ENCODE measurements at regions not wholly inside any gene's neighbourhood (a gene's known extent, or its start where the extent isn't known, plus 50 kb on each side); places are given as distances from the start of the nearest gene placed in this dataset.
A peak's percentile ranks its signal among the peaks of the same experiment; 100 is the strongest.

DNA sequence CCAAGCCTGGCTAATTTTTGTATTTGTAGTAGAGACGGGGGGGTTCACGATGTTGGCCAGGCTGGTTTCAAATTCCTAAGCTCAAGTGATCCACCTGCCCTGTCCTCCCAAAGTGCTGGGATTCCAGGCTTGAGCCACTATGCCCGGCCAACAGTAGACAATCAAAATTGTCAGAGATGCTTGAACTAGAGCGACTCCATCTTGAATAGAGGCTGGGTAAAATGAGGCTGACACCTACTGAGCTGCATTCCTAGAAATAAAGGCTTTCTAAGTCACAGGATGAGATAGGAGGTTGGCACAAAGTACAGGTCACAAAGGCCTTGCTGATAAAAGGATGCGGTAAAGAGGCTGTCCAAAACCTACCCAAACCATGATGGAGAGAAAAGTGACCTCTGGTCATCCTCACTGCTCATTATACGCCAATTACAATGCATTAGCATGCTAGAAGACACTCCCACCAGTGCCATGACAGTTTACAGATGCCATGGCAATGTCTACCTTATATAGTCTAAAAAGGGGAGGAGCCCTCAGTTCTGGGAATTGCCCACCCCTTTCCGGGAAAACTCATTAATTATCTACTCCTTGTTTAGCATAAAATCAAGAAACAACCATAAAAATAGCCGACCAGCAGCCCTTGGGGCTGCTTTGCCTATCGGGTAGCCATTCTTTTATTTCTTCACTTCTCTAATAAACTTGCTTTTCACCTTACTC is 134.5 kb downstream of the BAMBI start:
- Histone ChIP-seq H3K9me3 (ENCODE audit: low read depth, low read length) (no peaks in the 10 kb centered on the region), H3K4me3 (no peak overlapping the region), H3K36me3 (ENCODE audit: insufficient read depth, low read length) (no peaks in the 10 kb centered on the region), H3K9ac (ENCODE audit: insufficient read length) (no peak overlapping the region), H3K27ac (no peak overlapping the region)
- no peak for DNase-seq (ENCODE audit: low read depth, low spot score)
- TF ChIP-seq EZH2 (IDR thresholded peaks at IDR 0.05) (no peak), FOXP2 (optimal IDR thresholded peaks at IDR 0.05; ENCODE audit: control extremely low read depth, extremely low read length, insufficient read depth) (no peak), POLR2AphosphoS5 (IDR thresholded peaks at IDR 0.05; ENCODE audit: borderline replicate concordance, low read depth, low read length) (no peak)

DNA sequence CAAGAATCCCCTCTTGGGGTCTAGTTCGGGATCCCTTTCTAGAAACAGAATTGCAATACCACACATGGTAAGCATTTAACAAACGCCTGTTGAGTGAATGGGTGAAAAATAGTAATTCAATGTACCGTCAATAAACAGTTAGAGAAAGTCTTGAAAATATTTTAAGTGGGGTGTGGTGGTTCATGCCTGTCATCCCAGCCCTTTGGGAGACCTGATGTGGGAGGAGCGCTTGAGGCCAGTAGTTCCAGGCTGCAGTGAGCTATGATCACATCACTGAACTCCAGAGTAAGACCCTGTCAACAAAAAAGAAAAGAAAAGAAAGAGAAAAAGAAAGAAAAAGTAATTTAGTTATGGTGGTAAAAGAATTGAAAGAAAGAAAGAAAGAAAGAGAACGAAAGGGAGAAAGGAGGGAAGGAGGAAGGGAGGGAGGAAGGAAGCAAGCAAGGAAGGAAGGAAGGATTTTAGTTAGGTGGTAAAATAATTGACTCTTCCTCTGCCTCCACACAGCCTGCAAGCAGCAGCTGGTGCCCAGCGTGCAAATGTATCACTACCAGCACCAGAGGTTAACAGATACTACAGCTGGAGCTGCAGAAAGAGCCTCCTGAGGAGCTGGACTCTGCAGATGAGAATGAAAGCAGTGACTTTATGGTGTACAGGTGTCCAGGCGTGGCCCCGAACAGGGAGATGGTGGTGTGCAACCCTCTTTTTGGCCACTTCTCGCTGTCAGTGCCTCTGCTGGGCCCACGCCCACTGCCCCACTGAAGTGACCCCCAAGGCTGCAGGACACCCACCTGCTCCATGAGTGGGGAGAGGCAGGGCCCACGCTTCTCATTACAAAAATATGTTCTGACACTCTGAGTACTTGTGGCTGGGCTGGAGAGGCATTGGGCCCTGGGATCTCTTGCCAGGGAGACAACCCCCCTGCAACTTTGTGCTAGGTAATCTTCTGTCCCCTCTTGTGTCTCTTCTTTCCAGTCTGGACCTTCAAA is 135.4 kb downstream of the BAMBI start:
- DNase-seq (ENCODE audit: low read depth, low spot score): no peak
- H3K9me3 ChIP-seq (ENCODE audit: low read depth, low read length): no peaks in the 10 kb centered on the region
- no peak overlapping the region for H3K9ac ChIP-seq (ENCODE audit: insufficient read length)
- TF ChIP-seq POLR2AphosphoS5 (IDR thresholded peaks at IDR 0.05; ENCODE audit: borderline replicate concordance, low read depth, low read length) (no peak), EZH2 (IDR thresholded peaks at IDR 0.05) (no peak)
- H3K4me3 ChIP-seq: no peak overlapping the region
- H3K27ac ChIP-seq: no peak overlapping the region
- no peaks in the 10 kb centered on the region for H3K36me3 ChIP-seq (ENCODE audit: insufficient read depth, low read length)

DNA sequence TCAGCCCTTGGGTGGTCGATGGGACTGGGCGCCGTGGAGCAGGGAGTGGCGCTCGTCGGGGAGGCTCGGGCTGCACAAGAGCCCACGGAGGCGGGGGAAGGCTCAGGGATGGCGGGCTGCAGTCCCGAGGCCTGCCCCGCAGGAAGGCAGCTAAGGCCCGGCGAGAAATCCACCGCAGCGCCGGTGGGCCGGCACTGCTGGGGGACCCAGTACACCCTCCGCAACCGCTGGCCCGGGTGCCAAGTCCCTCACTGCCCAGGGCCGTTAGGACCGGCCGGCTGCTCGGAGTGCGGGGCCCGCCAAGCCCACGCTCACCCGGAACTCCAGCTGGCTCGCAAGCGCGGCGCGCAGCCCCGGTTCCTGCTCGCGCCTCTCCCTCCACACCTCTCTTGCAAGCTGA is 138.4 kb downstream of the BAMBI start:
- Histone ChIP-seq H3K36me3 (ENCODE audit: insufficient read depth, low read length) (no peaks in the 10 kb centered on the region), H3K27ac (no peak overlapping the region), H3K9ac (ENCODE audit: insufficient read length) (no peak overlapping the region), H3K9me3 (ENCODE audit: low read depth, low read length) (no peaks in the 10 kb centered on the region), H3K4me3 (no peak overlapping the region)
- DNase-seq (ENCODE audit: low read depth, low spot score): no peak
- TF ChIP-seq FOXP2 (optimal IDR thresholded peaks at IDR 0.05; ENCODE audit: control extremely low read depth, extremely low read length, insufficient read depth): no peak
- TF ChIP-seq EZH2 (IDR thresholded peaks at IDR 0.05): no peak
- TF ChIP-seq POLR2AphosphoS5 (IDR thresholded peaks at IDR 0.05; ENCODE audit: borderline replicate concordance, low read depth, low read length): no peak

DNA sequence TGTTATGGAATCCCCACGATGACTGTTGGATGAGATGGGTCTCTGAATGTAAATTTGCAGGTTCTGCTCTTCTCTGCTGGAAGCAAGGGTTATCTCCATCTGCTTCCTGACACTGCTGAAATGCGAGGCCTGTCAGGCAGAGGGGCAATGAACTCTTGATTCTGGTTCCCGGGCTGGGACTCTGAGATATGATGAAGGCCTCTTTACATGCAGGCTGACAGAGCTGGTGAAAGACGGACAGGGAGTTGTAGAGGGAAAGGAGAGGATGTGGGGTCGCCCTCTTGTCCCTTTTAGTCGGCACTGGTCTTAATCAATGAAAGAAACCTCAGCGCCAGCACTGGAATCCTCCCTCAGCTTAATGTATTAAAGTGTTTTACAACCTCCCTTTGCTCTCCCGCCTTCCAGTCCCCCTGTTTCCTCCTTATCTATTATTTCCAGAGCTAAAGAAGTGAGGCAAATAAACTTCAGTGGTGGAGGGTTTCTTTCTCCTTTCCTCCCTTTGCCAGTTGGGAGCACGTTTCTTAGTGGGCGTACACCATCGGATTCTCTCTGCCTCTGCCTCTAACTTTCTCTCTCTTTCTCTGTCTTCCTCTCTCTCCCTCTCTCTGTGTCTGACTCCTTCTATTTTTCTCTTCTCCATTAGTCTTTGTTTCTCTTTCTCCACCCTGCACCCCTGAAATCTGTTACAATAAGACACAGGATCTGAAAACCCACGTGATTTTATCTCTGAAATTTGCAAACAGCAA is 145.6 kb downstream of the BAMBI start:
- no peak for DNase-seq (ENCODE audit: low read depth, low spot score)

DNA sequence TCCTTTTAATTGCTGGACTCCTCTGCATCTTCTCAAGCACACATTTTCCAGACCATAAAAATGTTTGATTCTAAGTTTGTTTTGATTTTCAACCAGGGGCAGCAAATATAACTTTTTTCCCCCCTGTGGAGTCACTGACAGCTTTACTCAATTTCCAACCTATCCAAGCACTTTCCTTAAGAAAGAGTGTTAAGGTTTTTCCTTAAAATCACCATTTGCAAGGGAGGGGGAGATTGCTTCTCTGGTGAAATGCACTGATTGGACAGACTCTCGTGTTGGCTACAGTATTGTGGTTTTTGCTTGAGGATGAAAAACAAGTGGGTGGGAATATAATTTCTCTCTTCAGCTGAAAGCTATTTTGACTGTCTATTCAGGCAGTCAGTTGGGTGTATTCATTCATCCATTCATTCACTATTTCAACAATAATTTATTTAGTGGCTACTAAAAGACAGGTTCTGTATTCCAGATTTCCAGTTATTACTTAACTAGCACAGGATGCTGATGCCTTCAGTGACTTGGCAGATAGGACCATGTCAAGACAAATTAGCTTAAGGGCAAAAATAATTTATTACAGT is 146.3 kb downstream of the BAMBI start:
- TF ChIP-seq POLR2AphosphoS5 (IDR thresholded peaks at IDR 0.05; ENCODE audit: borderline replicate concordance, low read depth, low read length): no peak
- no peak for TF ChIP-seq EZH2 (IDR thresholded peaks at IDR 0.05)
- no peak for TF ChIP-seq FOXP2 (optimal IDR thresholded peaks at IDR 0.05; ENCODE audit: control extremely low read depth, extremely low read length, insufficient read depth)
- DNase-seq (ENCODE audit: low read depth, low spot score): no peak
- Histone ChIP-seq H3K9ac (ENCODE audit: insufficient read length) (no peak overlapping the region), H3K9me3 (ENCODE audit: low read depth, low read length) (no peaks in the 10 kb centered on the region), H3K4me3 (peak overlapping the region; percentile 18; the same call in 1 of the 2 replicates), H3K36me3 (ENCODE audit: insufficient read depth, low read length) (no peaks in the 10 kb centered on the region), H3K27ac (no peak overlapping the region)

More for the DNA sequence above, 145.6 kb downstream of the BAMBI start:
- Histone ChIP-seq H3K27ac (no peak overlapping the region), H3K9ac (ENCODE audit: insufficient read length) (no peak overlapping the region), H3K9me3 (ENCODE audit: low read depth, low read length) (no peaks in the 10 kb centered on the region), H3K36me3 (ENCODE audit: insufficient read depth, low read length) (no peaks in the 10 kb centered on the region), H3K4me3 (peak overlapping the region; percentile 18; the same call in 1 of the 2 replicates)
- no peak for TF ChIP-seq POLR2AphosphoS5 (IDR thresholded peaks at IDR 0.05; ENCODE audit: borderline replicate concordance, low read depth, low read length)
- no peak for TF ChIP-seq EZH2 (IDR thresholded peaks at IDR 0.05)
- TF ChIP-seq FOXP2 (optimal IDR thresholded peaks at IDR 0.05; ENCODE audit: control extremely low read depth, extremely low read length, insufficient read depth): no peak

DNA sequence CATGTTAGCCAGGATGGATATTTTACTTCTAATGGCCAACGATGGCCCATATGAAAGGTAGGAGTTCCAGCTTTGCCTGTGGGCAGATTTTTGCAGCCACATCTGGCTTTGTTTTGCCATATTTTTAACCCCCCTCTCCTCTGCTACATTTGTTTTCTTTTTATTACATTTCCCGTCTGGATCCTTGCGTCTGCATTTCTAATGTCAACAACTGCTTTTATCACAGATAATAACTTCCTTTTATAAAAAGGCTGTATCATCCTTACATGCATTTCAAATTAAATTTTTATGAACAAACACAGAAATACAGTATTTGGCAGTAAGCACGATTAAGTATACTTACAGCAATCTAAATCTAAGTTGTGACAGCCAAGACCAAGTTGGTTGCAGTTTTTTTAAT is 156.0 kb downstream of the BAMBI start:
- H3K4me3 ChIP-seq: peak overlapping the region; percentile 52
- H3K27ac ChIP-seq: peak overlapping the region; percentile 13; the same call in 1 of the 2 replicates
- H3K9ac ChIP-seq (ENCODE audit: insufficient read length): no peak overlapping the region
- no peaks in the 10 kb centered on the region for H3K36me3 ChIP-seq (ENCODE audit: insufficient read depth, low read length)
- DNase-seq (ENCODE audit: low read depth, low spot score): peak; percentile 37
- peak; percentile 27; the same call in 1 of the 2 replicates for TF ChIP-seq POLR2AphosphoS5 (IDR thresholded peaks at IDR 0.05; ENCODE audit: borderline replicate concordance, low read depth, low read length)
- TF ChIP-seq EZH2 (IDR thresholded peaks at IDR 0.05): no peak
- TF ChIP-seq FOXP2 (optimal IDR thresholded peaks at IDR 0.05; ENCODE audit: control extremely low read depth, extremely low read length, insufficient read depth): peak; percentile 63
- H3K9me3 ChIP-seq (ENCODE audit: low read depth, low read length): no peaks in the 10 kb centered on the region

DNA sequence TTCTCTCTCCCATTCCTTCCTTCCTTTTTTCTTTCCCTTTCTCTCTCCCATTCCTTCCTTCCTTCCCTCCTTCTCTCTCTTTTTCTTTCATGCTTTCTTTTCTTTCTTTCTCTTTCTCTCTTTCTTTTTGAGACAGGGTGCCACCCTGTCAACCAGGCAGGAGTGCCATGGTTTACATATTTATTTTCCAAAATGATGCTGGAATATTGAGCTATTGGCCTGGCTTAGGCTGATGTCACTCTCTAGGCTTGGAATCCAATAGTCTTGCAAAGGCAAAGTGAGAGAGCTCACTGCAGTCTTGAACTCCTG is 159.1 kb downstream of the BAMBI start:
- Histone ChIP-seq H3K27ac (no peak overlapping the region), H3K9ac (ENCODE audit: insufficient read length) (no peak overlapping the region), H3K9me3 (ENCODE audit: low read depth, low read length) (no peaks in the 10 kb centered on the region), H3K4me3 (no peak overlapping the region), H3K36me3 (ENCODE audit: insufficient read depth, low read length) (no peaks in the 10 kb centered on the region)
- TF ChIP-seq POLR2AphosphoS5 (IDR thresholded peaks at IDR 0.05; ENCODE audit: borderline replicate concordance, low read depth, low read length): no peak
- no peak for TF ChIP-seq EZH2 (IDR thresholded peaks at IDR 0.05)
- TF ChIP-seq FOXP2 (optimal IDR thresholded peaks at IDR 0.05; ENCODE audit: control extremely low read depth, extremely low read length, insufficient read depth): no peak
- DNase-seq (ENCODE audit: low read depth, low spot score): no peak
